NCI-H187 treated with DMSO at 0.1 percent for 48 hours (cell line): ENCODE measurements at regions not wholly inside any gene's neighbourhood (a gene's known extent, or its start where the extent isn't known, plus 50 kb on each side); places are given as distances from the start of the nearest gene placed in this dataset.
"Not testable (repeated sequence)": the region's sequence is repeated elsewhere in the genome, so short reads cannot be mapped to it uniquely, and the experiment has no call there.

Experiments used
- DNase-seq: peaks from one replicate; lab custom pipeline; 2025; lab: John Stamatoyannopoulos, UW

DNA sequence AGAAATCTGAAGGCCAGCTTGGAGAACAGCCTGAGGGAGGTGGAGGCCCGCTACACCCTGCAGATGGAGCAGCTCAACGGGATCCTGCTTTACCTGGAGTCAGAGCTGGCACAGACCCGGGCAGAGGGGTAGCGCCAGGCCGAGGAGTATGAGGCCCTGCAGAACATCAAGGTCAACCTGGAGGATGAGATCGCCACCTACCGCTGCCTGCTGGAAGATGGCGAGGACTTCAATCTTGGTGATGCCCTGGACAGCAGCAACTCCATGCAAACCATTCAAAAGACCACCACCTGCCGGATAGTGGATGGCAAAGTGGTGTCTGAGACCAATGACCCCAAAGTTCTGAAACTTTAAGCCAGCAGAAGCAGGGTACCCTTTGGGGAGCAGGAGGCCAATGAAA, 318.4 kb downstream of the ZFHX3 start:
- DNase-seq = not testable (repeated sequence)

DNA sequence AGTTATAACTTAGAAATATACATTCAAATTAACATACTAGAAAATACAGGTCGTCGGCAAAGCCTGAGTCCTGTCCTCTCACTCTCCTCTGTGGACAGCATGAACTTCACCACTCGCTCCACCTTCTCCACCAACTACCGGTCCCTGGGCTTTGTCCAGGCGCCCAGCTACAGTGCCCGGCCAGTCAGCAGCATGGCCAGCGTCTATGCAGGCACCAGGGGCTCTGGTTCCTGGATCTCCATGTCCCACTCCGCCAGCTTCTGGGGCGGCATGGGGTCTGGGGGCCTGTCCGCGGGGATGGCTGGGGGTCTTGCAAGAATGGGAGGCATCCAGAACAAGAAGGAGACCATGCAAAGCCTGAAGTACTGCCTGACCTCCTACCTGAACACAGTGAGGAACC, 319.4 kb downstream of the ZFHX3 start:
- no peak for DNase-seq

DNA sequence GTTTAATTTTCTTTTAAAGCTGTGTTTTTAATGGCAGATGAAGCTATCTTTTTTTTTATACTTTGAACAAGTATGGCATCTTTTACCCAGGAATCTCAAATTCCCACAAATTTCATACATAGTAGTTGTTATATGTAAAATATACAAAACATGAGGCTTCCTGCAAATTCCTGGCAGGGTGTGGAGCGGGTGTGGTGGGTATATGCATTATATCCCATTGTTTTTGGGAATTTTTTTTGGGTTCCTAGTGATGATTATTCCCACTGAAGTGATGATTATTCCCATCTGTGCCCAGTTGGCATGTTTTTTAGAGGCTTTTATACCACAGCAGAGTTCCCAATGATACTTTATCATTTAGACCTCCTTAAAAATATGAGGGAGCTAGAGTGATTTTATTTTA, 320.4 kb downstream of the ZFHX3 start:
- no peak for DNase-seq

DNA sequence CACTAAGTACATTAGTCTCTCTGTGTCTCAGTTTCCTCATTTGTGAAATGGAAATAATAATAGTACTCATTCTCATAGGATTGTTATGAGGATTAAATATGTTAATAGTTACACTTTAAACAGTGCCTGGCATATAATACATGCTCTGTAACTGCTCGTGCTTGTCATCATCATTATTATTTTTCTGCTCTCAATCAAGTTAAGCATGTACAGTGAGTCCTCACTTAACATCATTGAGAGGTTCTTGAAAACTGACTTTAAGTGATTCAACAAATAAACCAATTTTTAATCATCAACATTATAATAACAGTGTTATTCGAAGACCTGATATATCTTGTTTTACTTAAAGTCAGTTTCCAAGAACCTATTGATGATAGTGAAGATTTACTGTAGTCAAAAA, 322.3 kb downstream of the ZFHX3 start:
- DNase-seq = no peak

DNA sequence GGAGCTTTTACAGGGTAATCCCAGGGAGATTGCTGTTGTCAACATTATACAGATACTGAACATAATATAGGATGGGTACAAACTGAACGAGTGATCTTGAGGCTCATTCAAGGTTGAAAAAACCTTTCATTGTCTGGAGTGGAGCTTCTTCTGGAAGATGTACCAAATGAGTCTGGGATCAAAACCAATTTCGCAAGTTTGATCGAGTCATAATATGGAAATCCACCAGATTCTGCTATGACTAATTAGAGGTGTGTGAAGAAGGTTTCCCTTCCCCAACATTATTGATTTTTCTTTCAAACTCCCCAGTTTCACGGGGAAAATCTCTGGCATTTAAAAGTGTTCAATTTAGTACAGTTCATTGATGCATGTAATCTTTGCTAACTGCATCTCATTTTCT, 324.1 kb downstream of the ZFHX3 start:
- no peak for DNase-seq

DNA sequence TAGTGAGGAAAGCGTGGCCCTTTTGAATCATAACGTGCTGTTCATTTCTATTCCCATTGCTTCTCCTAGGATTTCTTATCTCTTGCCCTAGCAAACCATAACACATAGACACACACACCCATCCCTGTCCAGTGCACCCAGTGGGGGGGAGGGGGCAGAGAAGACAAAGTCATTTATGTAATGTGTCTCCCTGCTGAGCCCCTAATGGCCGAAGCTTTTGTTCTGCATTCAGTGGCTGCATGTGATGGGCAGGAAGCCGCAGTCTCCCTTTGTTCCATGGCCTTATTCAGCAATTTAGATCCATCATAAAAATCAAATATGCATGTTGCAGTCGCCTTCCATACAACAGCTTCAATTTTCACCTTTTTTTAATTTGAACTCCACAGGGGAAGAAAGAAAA, 325.4 kb downstream of the ZFHX3 start:
- no peak for DNase-seq

DNA sequence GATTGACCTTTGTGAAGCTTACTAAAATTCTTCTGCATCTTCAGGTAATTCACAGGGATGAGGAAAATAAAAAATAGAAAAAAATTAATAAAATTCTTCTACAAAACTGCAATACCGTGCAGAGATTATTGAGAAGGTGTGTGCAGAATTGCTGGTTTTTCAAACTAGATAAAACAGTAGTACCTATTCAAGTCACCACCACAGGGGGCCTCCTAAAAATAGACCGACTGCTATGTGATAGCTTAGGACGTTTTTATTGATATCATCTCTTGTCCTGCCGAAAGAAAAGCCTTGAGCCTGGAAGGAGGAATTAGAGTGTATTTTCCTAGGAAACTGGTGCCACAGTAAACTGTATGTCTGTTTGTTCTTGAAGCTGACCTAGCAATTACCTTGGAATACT, 325.9 kb downstream of the ZFHX3 start:
- no peak for DNase-seq

DNA sequence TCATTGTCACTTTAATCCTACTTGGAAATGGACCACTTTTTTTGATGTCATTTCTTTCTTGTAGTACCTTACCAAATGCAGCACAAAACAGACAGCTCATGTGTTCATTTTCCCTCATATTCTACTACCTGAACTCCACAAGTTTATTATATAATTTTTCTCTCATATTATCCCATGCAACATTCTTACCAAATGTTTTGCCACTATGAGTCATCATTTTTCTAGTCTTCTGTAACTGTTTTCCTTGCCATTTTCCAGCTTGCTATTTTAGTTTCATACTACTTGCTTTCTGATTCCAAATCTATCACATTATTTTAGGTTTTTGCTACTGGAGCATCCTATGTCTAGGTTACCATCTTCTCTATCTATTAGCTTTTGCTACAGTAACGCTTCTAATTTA, 332.7 kb downstream of the ZFHX3 start:
- DNase-seq = no peak

DNA sequence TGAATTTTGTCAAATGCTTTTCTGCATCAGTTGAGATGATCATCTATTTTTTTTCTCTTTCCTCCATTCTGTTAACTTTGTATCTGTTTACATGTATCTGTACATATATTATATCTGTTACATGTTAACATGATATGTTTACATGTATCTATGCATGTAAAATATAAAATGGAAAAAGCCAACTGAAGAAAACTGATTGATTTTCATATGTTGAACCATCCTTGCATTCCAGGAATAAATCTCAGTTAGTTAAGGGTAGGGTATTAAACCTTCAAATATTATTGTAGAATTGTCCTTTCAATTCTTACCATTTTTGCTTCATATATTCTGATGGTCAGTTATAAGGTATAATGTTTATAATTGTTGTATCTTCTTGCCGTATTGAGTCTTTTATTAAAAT, 336.1 kb downstream of the ZFHX3 start:
- no peak for DNase-seq

DNA sequence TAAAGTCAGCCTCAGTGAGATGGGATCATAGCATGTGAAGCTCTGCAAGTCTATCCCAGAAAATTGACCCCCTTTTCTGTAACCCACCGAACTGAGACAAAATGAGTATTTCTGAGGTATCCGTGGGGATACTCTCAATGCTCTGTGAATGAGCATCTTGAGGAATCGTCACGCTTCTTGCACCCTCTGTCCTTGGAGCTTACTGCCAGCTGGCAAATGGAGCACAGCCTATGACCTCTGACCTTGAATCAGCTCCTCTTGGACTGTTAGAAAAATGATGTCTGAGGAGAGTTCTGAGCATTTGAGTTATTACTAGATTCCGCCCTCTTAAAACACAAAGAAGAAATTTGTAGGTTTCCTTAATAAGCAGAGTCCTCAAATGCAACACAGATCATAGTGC, 342.1 kb downstream of the ZFHX3 start:
- no peak for DNase-seq

DNA sequence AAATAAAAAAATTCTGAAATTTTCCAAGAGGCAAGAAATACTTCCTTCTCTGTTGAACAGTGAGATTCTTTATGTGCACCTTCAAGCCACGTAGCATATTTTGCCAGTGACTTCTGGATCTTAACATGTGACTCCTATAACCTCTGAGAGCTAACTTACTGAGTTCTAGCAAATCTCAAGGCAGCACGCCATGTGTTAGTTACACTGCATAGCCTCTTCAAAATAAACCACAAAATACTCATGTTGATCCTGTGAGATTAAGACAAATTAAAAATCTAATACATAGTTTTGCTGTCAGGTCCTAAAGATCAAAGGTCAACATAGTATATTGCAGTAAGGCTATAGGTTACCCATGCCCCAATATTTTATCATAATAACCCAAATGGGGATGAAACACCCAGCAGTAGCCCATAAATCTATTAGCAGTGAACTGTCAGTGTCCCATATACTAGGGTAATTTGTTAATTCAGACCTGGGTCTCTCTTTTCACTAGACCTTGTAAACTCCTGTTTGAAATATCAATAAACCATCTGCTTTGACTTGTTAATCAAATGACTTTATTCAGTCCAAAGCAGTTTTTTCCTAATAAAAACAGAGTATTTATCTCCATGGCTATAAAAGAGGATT, 343.1 kb downstream of the ZFHX3 start:
- no peak for DNase-seq

DNA sequence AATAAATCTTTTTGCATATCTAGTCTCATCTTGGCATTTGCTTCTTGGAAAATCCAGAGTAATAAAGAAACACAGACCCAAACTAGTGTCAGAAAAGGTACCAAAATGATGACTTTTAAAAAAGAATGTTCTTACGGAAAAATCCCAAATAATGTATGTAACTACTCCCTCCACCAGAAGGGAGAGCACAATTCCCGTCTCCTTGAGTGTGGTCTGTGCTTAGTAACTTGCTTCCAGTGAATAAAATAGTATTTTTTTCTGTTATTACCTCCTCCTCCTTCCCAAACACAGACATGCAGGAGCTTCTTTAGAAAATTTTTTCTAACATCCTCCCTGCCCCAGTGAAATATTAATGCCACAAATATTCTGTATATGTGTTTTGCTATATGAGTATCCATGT, 358.1 kb downstream of the ZFHX3 start:
- DNase-seq = no peak

DNA sequence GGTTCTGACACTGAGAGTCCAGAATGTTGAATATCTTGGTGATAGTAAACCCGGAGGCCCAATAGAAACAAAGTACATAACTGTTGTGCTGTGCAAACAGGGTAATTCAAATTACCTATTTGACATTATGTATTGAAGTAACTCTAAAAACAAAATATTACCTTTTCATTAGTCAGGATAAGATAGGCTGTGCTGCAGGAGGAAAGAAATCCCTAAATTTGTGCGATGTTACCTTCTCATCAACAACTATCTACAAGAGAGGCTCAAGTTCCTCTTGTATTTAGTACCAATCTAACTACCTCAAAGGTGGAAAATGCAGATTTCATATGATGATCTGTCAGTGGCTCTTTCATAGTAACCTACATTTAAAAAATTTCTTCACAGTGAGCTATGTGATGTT, 367.2 kb downstream of the ZFHX3 start:
- no peak for DNase-seq

DNA sequence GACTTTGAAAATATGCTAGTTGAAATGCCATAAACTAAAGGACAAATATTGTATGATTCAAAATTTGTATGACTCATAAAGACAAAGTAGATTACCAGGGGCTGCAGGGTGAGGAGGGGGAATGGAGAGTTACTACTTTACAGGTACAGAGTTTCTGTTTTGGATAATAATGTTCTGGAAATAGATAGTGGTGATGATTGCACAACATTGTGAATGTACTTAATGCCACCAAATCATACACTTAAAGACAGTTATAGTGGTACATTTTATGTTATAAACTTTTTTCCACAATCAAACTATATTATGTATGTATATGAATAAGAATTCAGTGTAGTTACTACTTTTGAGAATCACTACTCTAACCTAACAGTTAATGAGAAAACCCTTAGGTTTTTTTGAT, 368.1 kb downstream of the ZFHX3 start:
- no peak for DNase-seq

DNA sequence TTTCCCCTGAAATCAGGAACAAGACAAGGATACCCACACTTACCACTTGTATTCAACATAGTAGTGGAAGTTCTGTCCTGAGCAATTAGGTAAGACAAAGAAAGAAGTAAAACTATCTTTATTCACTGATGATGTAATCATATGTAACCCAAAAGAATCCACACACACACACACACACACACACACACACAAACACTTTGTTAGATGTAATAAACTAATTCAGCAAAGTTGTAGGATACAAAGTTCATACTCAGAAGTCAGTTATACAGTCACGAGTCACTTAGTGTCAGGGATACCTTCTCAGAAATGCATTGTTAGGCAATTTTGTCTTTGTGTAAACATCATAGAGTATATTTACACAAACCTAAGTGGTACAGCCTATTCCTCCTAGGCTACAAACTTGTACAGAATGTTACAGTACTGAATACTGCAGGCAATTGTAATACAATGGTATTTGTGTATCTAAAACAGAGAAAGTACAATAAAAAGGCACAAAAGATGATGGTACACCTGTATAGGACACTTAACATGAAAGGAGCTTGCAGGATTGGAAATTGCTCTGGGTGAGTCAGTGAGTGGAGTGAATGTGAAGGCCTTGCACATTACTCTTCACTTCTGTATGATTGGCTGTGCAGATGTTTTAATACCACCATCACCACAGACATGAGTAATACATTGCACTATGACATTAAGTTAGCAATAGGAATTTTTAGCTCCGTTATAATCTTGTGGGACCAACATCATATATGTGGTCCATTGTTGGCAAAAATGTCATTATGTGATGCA, 370.1 kb downstream of the ZFHX3 start:
- no peak for DNase-seq

DNA sequence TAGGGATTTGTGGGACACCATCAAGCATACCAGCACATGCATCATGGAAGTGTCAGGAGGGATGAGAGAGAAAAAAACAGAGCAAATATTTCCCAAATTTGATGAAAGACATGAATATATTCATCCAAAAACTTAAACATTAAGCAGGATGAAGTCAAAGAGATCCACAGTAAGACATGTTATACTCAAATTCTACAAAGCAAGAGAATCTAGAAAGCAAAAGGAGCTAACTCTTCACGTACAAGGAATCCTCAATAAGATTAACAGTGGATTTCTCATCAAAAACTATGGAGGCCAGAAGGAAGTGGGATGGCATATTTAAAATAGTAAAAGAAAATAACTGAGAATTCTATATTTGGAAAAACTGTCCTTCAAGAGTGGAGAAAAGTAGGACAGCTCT, 374.8 kb downstream of the ZFHX3 start:
- no peak for DNase-seq

DNA sequence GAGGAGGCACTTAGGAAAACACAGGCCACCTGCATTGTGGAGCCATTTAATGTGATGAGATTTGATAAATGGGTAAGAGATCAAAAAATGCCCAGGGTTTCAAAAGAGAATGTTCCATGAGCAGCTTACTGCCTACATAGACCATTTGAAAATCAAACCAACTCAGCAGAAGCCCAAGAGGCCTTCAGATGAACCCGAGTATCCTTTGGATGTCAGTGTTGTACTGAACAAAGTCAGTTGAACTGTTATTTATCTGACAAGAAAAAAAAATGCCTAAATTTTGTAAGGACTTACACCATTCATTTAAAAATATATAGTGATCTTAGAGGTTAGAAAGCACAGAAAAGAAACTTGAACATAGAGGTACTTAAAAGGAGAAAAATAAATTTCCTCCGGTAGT, 381.7 kb downstream of the ZFHX3 start:
- DNase-seq = no peak

DNA sequence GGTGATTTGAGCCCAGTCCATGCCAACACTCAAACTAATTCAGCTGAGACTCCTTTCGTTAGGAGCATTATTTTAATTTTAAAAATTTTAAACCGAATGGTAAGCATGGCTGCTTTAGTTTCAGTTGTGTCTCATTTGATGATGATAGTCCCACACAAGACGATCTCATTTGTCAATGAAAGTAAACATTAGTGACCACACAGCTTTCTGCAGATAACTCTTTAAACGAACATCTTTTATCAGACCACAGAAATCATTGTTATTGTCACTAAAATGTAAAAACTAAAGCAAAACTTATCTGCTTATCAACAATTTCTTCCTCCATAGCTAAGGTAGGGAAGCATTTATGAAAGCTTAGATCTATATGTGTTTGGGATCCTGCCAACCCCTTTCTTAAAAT, 382.2 kb downstream of the ZFHX3 start:
- DNase-seq = no peak

DNA sequence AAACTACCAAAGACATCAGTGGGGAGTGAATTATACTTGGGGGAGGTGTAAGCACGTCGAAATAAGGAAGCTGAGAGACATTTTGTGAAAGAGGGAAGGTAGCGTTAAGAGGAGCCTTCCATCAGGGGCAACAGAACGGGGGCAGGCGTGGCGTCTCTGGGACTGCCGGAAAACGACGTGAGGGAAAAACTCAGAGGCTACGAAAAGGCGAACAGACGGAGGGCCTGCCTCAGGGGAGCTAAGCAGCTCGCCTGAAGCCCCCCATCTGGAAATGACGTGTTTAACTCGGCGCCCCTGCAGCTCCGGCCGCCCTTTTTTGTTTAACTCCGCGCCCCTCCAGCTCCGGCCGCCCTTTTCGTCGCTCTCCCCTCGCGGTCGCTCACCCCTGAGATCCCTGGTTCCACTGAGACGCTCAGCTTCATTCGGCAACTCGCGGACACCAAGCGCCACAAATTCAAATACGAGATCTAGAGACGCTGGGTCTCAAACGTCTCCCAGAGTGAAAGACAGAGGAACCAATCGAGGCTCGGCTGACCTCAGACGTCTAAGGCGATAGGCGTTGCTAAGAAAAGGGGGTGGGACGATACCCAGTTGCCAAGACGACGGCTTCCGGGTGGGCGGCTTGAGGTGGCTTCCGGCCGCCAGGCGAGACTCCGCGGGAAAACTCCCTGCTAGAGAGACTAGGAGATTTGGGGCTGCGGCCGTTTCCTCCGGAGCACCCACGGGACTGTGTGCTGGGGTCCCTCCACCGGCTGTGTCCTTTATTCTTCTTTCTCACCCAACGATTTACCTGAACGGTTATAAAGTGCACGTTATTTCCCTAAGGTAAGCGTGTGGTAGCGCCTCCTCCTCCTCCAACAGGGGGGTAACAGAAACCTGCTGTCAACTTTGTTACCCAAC, 383.2 kb downstream of the ZFHX3 start:
- peak; percentile 78 for DNase-seq

DNA sequence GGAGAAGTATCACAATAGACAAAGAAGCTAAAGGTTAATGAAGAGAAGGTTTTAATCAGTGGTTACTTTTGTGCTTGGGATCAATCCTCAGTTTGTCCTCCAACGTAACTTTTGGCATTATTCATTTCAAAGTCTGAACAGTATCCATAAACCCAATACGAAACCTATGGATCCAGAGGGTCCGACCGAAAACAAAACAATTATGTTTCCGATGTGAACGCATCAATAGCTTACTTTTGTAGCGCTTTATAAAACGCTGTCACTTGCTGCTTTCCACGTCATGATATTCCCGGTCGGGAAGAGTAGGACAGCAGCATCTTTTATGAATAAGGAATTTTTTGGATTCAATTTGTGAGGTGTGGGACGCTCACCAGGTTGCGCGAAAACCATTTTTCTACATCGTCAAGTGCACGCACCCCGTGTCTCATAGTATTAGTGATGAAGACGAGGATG, 383.8 kb downstream of the ZFHX3 start:
- no peak for DNase-seq

DNA sequence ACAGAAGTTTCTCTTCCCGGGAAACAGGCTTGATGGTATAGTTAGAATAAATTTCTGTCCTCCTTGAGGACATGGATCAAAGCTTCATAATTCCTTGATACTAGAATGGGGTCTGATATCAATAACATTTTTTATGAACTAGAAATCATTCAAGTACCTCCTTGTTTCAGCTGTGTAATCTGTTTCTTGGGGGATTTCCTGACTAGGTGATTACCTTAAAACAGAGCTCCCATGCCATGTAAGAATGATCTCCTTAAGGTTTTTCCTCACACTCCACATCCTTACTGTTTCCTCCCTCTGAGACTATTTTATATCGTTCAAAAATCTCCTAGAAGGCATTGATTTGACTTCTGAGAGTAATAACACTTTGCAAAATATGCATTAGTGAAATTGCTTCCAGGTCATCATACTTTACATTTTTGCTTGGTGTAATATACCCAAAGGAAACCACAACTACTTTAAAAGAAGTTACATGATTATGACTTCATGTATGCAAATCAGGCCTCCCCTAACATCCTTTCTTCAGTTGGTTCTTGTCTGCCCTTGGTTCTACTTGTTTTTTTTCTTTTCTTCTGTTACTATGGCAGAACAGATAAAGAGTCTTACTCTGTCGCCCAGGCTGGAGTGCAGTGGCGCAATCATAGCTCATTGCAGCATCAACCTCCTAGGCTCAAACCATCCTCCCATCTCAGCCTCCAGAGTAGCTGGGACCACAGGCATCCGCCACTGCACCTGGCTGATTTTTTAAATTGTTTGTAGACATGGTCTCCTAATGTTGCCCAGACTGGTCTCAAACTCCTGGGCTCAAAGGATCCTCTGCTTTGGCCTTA, 388.8 kb downstream of the ZFHX3 start:
- no peak for DNase-seq

DNA sequence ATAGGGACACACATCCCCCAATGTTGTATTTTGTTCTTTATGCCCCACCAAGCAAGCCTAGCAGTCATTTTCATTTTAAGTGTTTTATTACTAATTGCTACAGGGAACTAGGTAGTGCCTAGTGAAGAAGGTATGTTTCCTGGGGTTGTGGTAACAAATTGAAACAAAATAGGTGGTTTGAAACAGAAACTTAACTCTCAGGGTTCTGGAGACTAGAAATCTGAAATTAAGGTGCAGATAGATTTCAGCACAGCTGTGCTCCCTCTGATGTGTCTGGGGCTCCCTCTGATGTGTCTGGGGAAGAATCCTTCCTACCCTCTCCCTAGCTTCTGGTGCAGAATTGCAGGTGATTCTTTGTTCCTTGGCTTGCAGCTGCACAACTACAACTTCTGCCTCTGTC, 390.1 kb downstream of the ZFHX3 start:
- DNase-seq = no peak
